H9 (cell line): ENCODE measurements at regions not wholly inside any gene's neighbourhood (a gene's known extent, or its start where the extent isn't known, plus 50 kb on each side); places are given as distances from the start of the nearest gene placed in this dataset.

Source experiments
- DNase-seq: peaks from one replicate; pipeline ENCODE4 v3.0.0-alpha.2; 2017
- H2AFZ ChIP-seq: one replicate; pipeline ENCODE4 v1.6.1; 2013; ENCODE audit warnings: mild to moderate bottlenecking, low read length, control low read depth, moderate library complexity
- H2AK5ac ChIP-seq: 2 replicates; pipeline ENCODE4 v1.6.1; 2013; ENCODE audit warnings: low read length, control low read depth, mixed read lengths; ENCODE audit not compliant: insufficient read length
- H2BK120ac ChIP-seq: one replicate; pipeline ENCODE4 v1.6.1; 2013; ENCODE audit warnings: low read depth, mild to moderate bottlenecking, low read length, control low read depth, inconsistent platforms; ENCODE audit not compliant: poor library complexity, severe bottlenecking
- H2BK12ac ChIP-seq: 2 replicates; pipeline ENCODE4 v1.6.1; 2013; ENCODE audit warnings: low read length, control low read depth, mixed read lengths, low read depth; ENCODE audit not compliant: insufficient read length
- H2BK15ac ChIP-seq: 2 replicates; pipeline ENCODE4 v1.6.1; 2013; ENCODE audit warnings: low read depth, low read length, control low read depth
- H2BK20ac ChIP-seq: one replicate; pipeline ENCODE4 v1.6.1; 2013; ENCODE audit warnings: low read depth, mild to moderate bottlenecking, low read length, control low read depth, inconsistent platforms; ENCODE audit not compliant: poor library complexity, severe bottlenecking
- H2BK5ac ChIP-seq: 2 replicates; pipeline ENCODE4 v1.6.1; 2013; ENCODE audit warnings: low read length, control low read depth, mixed read lengths; ENCODE audit not compliant: insufficient read length
- H3K14ac ChIP-seq: 2 replicates; pipeline ENCODE4 v1.6.1; 2013; ENCODE audit warnings: low read length, control low read depth; ENCODE audit not compliant: insufficient read depth
- H3K18ac ChIP-seq: 2 replicates; pipeline ENCODE4 v1.6.1; 2013; ENCODE audit warnings: low read depth, mild to moderate bottlenecking, mixed read lengths, low read length, control low read depth; ENCODE audit not compliant: insufficient read length
- H3K23ac ChIP-seq: 2 replicates; pipeline ENCODE4 v1.6.1; 2013; ENCODE audit warnings: low read length, control low read depth, mixed read lengths, low read depth; ENCODE audit not compliant: insufficient read length
- H3K23me2 ChIP-seq: 2 replicates; pipeline ENCODE4 v1.6.1; 2013; ENCODE audit warnings: low read depth, mild to moderate bottlenecking, mixed read lengths, low read length, control low read depth; ENCODE audit not compliant: insufficient read length, poor library complexity, severe bottlenecking
- H3K27ac ChIP-seq: 2 replicates; pipeline ENCODE4 v1.5.1; 2013; ENCODE audit warnings: low read length, control low read depth, mixed read lengths, low read depth; ENCODE audit not compliant: insufficient read length
- H3K27me3 ChIP-seq: 2 replicates; pipeline ENCODE4 v1.6.1; 2013; ENCODE audit warnings: low read length, control low read depth, inconsistent platforms; ENCODE audit not compliant: insufficient read depth
- H3K4ac ChIP-seq: 2 replicates; pipeline ENCODE4 v1.6.1; 2013; ENCODE audit warnings: low read depth, mild to moderate bottlenecking, control low read depth, inconsistent platforms, low read length, moderate library complexity
- H3K4me1 ChIP-seq: 2 replicates; pipeline ENCODE4 v1.6.1; 2013; ENCODE audit warnings: low read length, control low read depth, inconsistent platforms; ENCODE audit not compliant: insufficient read depth
- H3K4me2 ChIP-seq: 2 replicates; pipeline ENCODE4 v1.6.1; 2013; ENCODE audit warnings: low read length, control low read depth, mixed read lengths; ENCODE audit not compliant: insufficient read length, insufficient read depth
- H3K56ac ChIP-seq: 2 replicates; pipeline ENCODE4 v1.6.1; 2013; ENCODE audit warnings: low read depth, mild to moderate bottlenecking, mixed read lengths, low read length, control low read depth; ENCODE audit not compliant: insufficient read length
- H3K79me1 ChIP-seq: 2 replicates; pipeline ENCODE4 v1.6.1; 2013; ENCODE audit warnings: low read depth, mild to moderate bottlenecking, moderate library complexity, low read length, control low read depth, inconsistent platforms; ENCODE audit not compliant: insufficient read depth, poor library complexity, severe bottlenecking
- H3K79me2 ChIP-seq: 2 replicates; pipeline ENCODE4 v1.6.1; 2013; ENCODE audit warnings: low read length, control low read depth, inconsistent platforms; ENCODE audit not compliant: insufficient read depth
- H3K9ac ChIP-seq: 2 replicates; pipeline ENCODE4 v1.6.1; 2013; ENCODE audit warnings: low read length, control low read depth, mixed read lengths; ENCODE audit not compliant: insufficient read length; ENCODE audit errors: extremely low read depth
- H3K9me3 ChIP-seq: one replicate; pipeline ENCODE4 v1.6.1; 2013; ENCODE audit warnings: low read depth, low read length, inconsistent platforms; ENCODE audit not compliant: control insufficient read depth
- H3T11ph ChIP-seq: one replicate; pipeline ENCODE4 v1.6.1; 2013; ENCODE audit warnings: mild to moderate bottlenecking, low read length, control low read depth, inconsistent platforms
- H4K20me1 ChIP-seq: one replicate; pipeline ENCODE4 v1.6.1; 2013; ENCODE audit not compliant: control insufficient read depth, insufficient read length, insufficient read depth
- H4K5ac ChIP-seq: 2 replicates; pipeline ENCODE4 v1.6.1; 2013; ENCODE audit warnings: low read depth, mild to moderate bottlenecking, mixed read lengths, low read length, control low read depth; ENCODE audit not compliant: insufficient read length
- H4K8ac ChIP-seq: replicated peaks from 2 replicates; pipeline ENCODE4 v1.6.1; 2013; ENCODE audit warnings: low read length, control low read depth, mixed read lengths, low read depth; ENCODE audit not compliant: insufficient read length
- H4K91ac ChIP-seq: 2 replicates; pipeline ENCODE4 v1.6.1; 2013; ENCODE audit warnings: low read depth, mild to moderate bottlenecking, moderate library complexity, mixed read lengths, low read length, control low read depth; ENCODE audit not compliant: insufficient read length
- H3K27ac Mint-ChIP-seq, 3 experiments: 2 replicates in 2 of 3; 3 replicates in 1 of 3; pipeline ENCODE4 v1.8.0; 2020 to 2021; ENCODE audit warnings: mixed read lengths in 3 of 3, mild to moderate bottlenecking in 1 of 3, moderate library complexity in 1 of 3
- H3K27me3 Mint-ChIP-seq: 2 replicates; pipeline ENCODE4 v1.8.0; 2021; ENCODE audit warnings: low read depth, mild to moderate bottlenecking, moderate library complexity, mixed read lengths
- H3K36me3 Mint-ChIP-seq, 3 experiments: 2 replicates in 2 of 3; 3 replicates in 1 of 3; pipeline ENCODE4 v1.8.0; 2020 to 2021; ENCODE audit warnings: low read depth in 3 of 3, mixed read lengths in 3 of 3; ENCODE audit not compliant: insufficient read depth in 1 of 3
- H3K4me1 Mint-ChIP-seq, 2 experiments: 2 replicates each; pipeline ENCODE4 v1.8.0; 2020; ENCODE audit warnings: mixed read lengths in 2 of 2
- H3K4me3 Mint-ChIP-seq, 2 experiments: 2 replicates in 1 of 2; 3 replicates in 1 of 2; pipeline ENCODE4 v1.8.0; 2020 to 2021; ENCODE audit warnings: mild to moderate bottlenecking in 2 of 2, mixed read lengths in 2 of 2, moderate library complexity in 1 of 2
- H3K9me3 Mint-ChIP-seq, 2 experiments: 2 replicates in 1 of 2; 3 replicates in 1 of 2; pipeline ENCODE4 v1.8.0; 2020; ENCODE audit warnings: mild to moderate bottlenecking in 2 of 2, mixed read lengths in 2 of 2, moderate library complexity in 1 of 2
- CTCF ChIP-seq: fragments of 200-600 bp; sonication (generic); conservative IDR thresholded peaks from 3 replicates; pipeline ENCODE4 v1.8.0; 2021; ENCODE audit warnings: antibody characterized with exemption, mild to moderate bottlenecking
- WGBS: extraction: QIAGEN DNeasy Blood & Tissue Kit; methylation state at CpG from one replicate; pipeline ENCODE4 v1.1.7; 2013; ENCODE audit warnings: missing lambda C conversion rate, low lambda C conversion rate, mixed read lengths; ENCODE audit not compliant: insufficient read length; ENCODE audit errors: extremely low coverage; 5-methylcytosine and 5-hydroxymethylcytosine counted together

- Histone ChIP-seq H4K8ac (no peak overlapping the region), H3K9ac (no peak overlapping the region), H2BK5ac (no peak overlapping the region), H3T11ph (no peak overlapping the region), H3K79me2 (no peaks in the 10 kb centered on the region), H4K91ac (no peak overlapping the region), H3K4me2 (no peak overlapping the region), H3K27ac (no peak overlapping the region), H3K56ac (no peak overlapping the region), H3K23ac (no peak overlapping the region), H2BK20ac (no peak overlapping the region), H3K4ac (no peak overlapping the region), H3K23me2 (no peaks in the 10 kb centered on the region), H2BK12ac (no peak overlapping the region), H2AK5ac (no peak overlapping the region), H3K27me3 (no peaks in the 10 kb centered on the region), H4K20me1 (no peaks in the 10 kb centered on the region), H2BK15ac (no peak overlapping the region), H2AFZ (no peak overlapping the region), H3K4me1 (peaks cover 2% of the 10 kb centered on the region; the same call in 1 of the 2 replicates), H4K5ac (no peak overlapping the region), H2BK120ac (no peak overlapping the region), H3K9me3 (no peaks in the 10 kb centered on the region), H3K14ac (no peak overlapping the region), H3K79me1 (no peaks in the 10 kb centered on the region), H3K18ac (no peak overlapping the region)
- peaks cover 0 to 2% (median 0%) of the 10 kb centered on the region in 3 experiments; a peak in 1 of 7 replicates for H3K36me3 Mint-ChIP-seq
- WGBS, result no CpG with 5 or more reads among the region's 1 CpG
- no peak overlapping the region for H3K27ac Mint-ChIP-seq
- H3K27me3 Mint-ChIP-seq, result no peaks in the 10 kb centered on the region; the same call in none of the 2 replicates
- H3K4me3 Mint-ChIP-seq, result no peak overlapping the region
- TF ChIP-seq CTCF, result no peak
- H3K4me1 Mint-ChIP-seq, result peaks cover 18 to 20% of the 10 kb centered on the region in 2 experiments
- DNase-seq, result no peak
- no peaks in the 10 kb centered on the region for H3K9me3 Mint-ChIP-seq
These were observed 76.2 kb upstream of the PLXNA4 start for GRCh38 chr7:132652507-132652906.
